HepG2 (cell line): ENCODE measurements at regions not wholly inside any gene's neighbourhood (a gene's known extent, or its start where the extent isn't known, plus 50 kb on each side); places are given as distances from the start of the nearest gene placed in this dataset.
"Not testable (repeated sequence)": the region's sequence is repeated elsewhere in the genome, so short reads cannot be mapped to it uniquely, and the experiment has no call there.

Experiments used
- ATAC-seq: fragments of 200-7000 bp; cut with Tn5 transposase; 3 replicates; pipeline ENCODE4 v1.9.1; 2020; ENCODE audit warnings: mild to moderate bottlenecking, moderate library complexity
- BruUV-seq: library from RNA; stranded (reverse); fragments of 400-500 nt; replicated peaks from 2 replicates; lab custom pipeline; 2021; lab: Mats Ljungman, UMichigan
- CTCF ChIA-PET: fragments of 300-600 bp; formaldehyde crosslinking; extraction: SDS; loops from one replicate; lab custom pipeline; 2021; ENCODE audit warnings: low total read pairs, inconsistent platforms, low intra/inter-chr PET ratio; lab: Yijun Ruan, JAX
- POLR2A ChIA-PET: fragments of 350-600 bp; sonication (Branson Sonifier 250); formaldehyde crosslinking; loops from one replicate; lab custom pipeline; 2020; ENCODE audit warnings: antibody characterized with exemption, inconsistent platforms; lab: Yijun Ruan, JAX
- DNase-seq: peaks from one replicate; pipeline ENCODE4 v3.0.0-alpha.2; 2015; ENCODE audit warnings: low spot score
- FAIRE-seq: peaks from 3 replicates; lab custom pipeline; 2011; peaks lifted over from hg19 to GRCh38; lab: Jason Lieb, UNC
- H2AFZ ChIP-seq: one replicate; pipeline ENCODE4 v1.6.1; 2011; ENCODE audit warnings: low read length, inconsistent platforms
- H3K27ac ChIP-seq: fragments of 300-600 bp; 3 replicates; pipeline ENCODE4 v1.8.0; 2011; ENCODE audit warnings: mixed run types, mild to moderate bottlenecking, mixed read lengths, low read length, inconsistent platforms; ENCODE audit not compliant: insufficient read depth; ENCODE audit errors: extremely low read length
- H3K27me3 ChIP-seq, 2 experiments: fragments of 200-600 bp in 1 of 2; 2 replicates in 1 of 2; 3 replicates in 1 of 2; pipeline versions ENCODE4 v1.6.0 to v1.8.0; 2011; ENCODE audit warnings: low read length in 2 of 2, mild to moderate bottlenecking in 2 of 2, moderate library complexity in 2 of 2, inconsistent platforms in 1 of 2; ENCODE audit not compliant: insufficient read depth in 2 of 2, control insufficient read depth in 1 of 2
- H3K36me3 ChIP-seq, 2 experiments: fragments of 200-600 bp in 1 of 2; replicated peaks in 1 of 2; 2 replicates in 1 of 2; 3 replicates in 1 of 2; pipeline versions ENCODE4 v1.5.1 to v1.8.0; 2011; ENCODE audit warnings: low read length in 2 of 2, inconsistent platforms in 1 of 2; ENCODE audit not compliant: insufficient read depth in 2 of 2, control insufficient read depth in 1 of 2
- H3K4me1 ChIP-seq: 2 replicates; pipeline ENCODE4 v1.5.1; 2012; ENCODE audit warnings: low read length, inconsistent platforms; ENCODE audit not compliant: insufficient read depth
- H3K4me2 ChIP-seq: 2 replicates; pipeline ENCODE4 v1.6.0; 2011; ENCODE audit warnings: low read depth, low read length, inconsistent platforms
- H3K4me3 ChIP-seq, 3 experiments: fragments of 200-600 bp in 1 of 3; sonication (generic), shearing (Covaris generic) in 1 of 3; replicated peaks in 1 of 3; 2 replicates each; pipeline ENCODE4 v1.5.1; 2011 to 2016; ENCODE audit warnings: low read length in 3 of 3, inconsistent platforms in 2 of 3, low read depth in 2 of 3, mild to moderate bottlenecking in 2 of 3, control low read depth in 1 of 3, mixed read lengths in 1 of 3; ENCODE audit not compliant: insufficient read depth in 1 of 3
- H3K79me2 ChIP-seq: one replicate; pipeline ENCODE4 v1.6.1; 2011; ENCODE audit warnings: low read length, inconsistent platforms; ENCODE audit not compliant: insufficient read depth
- H3K9ac ChIP-seq: 2 replicates; pipeline ENCODE4 v1.6.0; 2011; ENCODE audit warnings: mild to moderate bottlenecking, low read depth, low read length, inconsistent platforms; ENCODE audit not compliant: insufficient read depth
- H3K9me3 ChIP-seq: 2 replicates; pipeline ENCODE4 v1.5.1; 2012; ENCODE audit warnings: mild to moderate bottlenecking, low read length
- H4K20me1 ChIP-seq: 2 replicates; pipeline ENCODE4 v1.6.0; 2011; ENCODE audit warnings: inconsistent platforms, mild to moderate bottlenecking, low read length, moderate library complexity; ENCODE audit not compliant: insufficient read depth
- CBX2 ChIP-seq, 2 experiments: fragments of 200-600 bp in 1 of 2; sonication (generic); formaldehyde crosslinking in 1 of 2; IDR thresholded peaks; 2 replicates each; pipeline versions ENCODE4 v1.7.0 to v1.8.1; 2018 to 2022; ENCODE audit warnings: low read depth in 2 of 2, low read length in 1 of 2, mild to moderate bottlenecking in 1 of 2, missing genetic modification reagents in 1 of 2
- FOXC1 ChIP-seq: sonication (generic); formaldehyde crosslinking; IDR thresholded peaks from 2 replicates; pipeline ENCODE4 v1.8.0; 2022; ENCODE audit warnings: mild to moderate bottlenecking, missing genetic modification reagents, borderline replicate concordance
- GATAD2A ChIP-seq: IDR thresholded peaks from 2 replicates; pipeline ENCODE4 v1.6.1; 2016
- MTF2 ChIP-seq: sonication (generic); formaldehyde crosslinking; IDR thresholded peaks from 2 replicates; pipeline ENCODE4 v1.5.0; 2020; ENCODE audit warnings: missing genetic modification reagents, borderline replicate concordance
- MXI1 ChIP-seq: IDR thresholded peaks from 3 replicates; pipeline ENCODE4 v1.6.1; 2012; ENCODE audit warnings: low read depth, low read length, inconsistent platforms, borderline replicate concordance
- TEAD3 ChIP-seq: optimal IDR thresholded peaks from 2 replicates; pipeline ENCODE3; 2016; ENCODE audit warnings: borderline replicate concordance
- ZFP36L1 ChIP-seq: sonication (generic); formaldehyde crosslinking; IDR thresholded peaks from 2 replicates; pipeline ENCODE4 v1.8.0; 2022; ENCODE audit warnings: mild to moderate bottlenecking, missing genetic modification reagents, moderate library complexity
- ZMYM4 ChIP-seq: sonication (generic); formaldehyde crosslinking; IDR thresholded peaks from 2 replicates; pipeline ENCODE4 v1.8.1; 2023; ENCODE audit warnings: mild to moderate bottlenecking, missing genetic modification reagents
- ZNF138 ChIP-seq: sonication (generic); formaldehyde crosslinking; IDR thresholded peaks from 2 replicates; pipeline ENCODE4 v1.5.0; 2020; ENCODE audit warnings: mild to moderate bottlenecking, low read depth, missing genetic modification reagents
- ZNF3 ChIP-seq: IDR thresholded peaks from 2 replicates; pipeline ENCODE4 v1.7.0; 2017; ENCODE audit warnings: inconsistent platforms
- ZNF382 ChIP-seq: sonication (generic); formaldehyde crosslinking; IDR thresholded peaks from 2 replicates; pipeline ENCODE4 v1.5.0; 2020; ENCODE audit warnings: missing genetic modification reagents, mild to moderate bottlenecking, borderline replicate concordance
- ZNF670 ChIP-seq: sonication (generic); formaldehyde crosslinking; IDR thresholded peaks from 2 replicates; pipeline ENCODE4 v1.8.0; 2022; ENCODE audit warnings: mild to moderate bottlenecking, missing genetic modification reagents, borderline replicate concordance
- ZNF768 ChIP-seq: sonication (generic); formaldehyde crosslinking; IDR thresholded peaks from 2 replicates; pipeline ENCODE4 v1.4.0; 2020; ENCODE audit warnings: missing genetic modification reagents
- ZNF781 ChIP-seq: sonication (generic); formaldehyde crosslinking; IDR thresholded peaks from 2 replicates; pipeline ENCODE4 v1.5.1; 2020; ENCODE audit warnings: borderline replicate concordance, mild to moderate bottlenecking, missing genetic modification reagents; ENCODE audit errors: not compliant biosample characterization
- ZNF883 ChIP-seq: sonication (generic); formaldehyde crosslinking; IDR thresholded peaks from 2 replicates; pipeline ENCODE4 v1.5.1; 2020; ENCODE audit warnings: mild to moderate bottlenecking, missing genetic modification reagents; ENCODE audit errors: not compliant biosample characterization
- WGBS: methylation state at CpG from one replicate; pipeline ENCODE4 v1.1.6; 2017; ENCODE audit warnings: low lambda C conversion rate; 5-methylcytosine and 5-hydroxymethylcytosine counted together
- in situ Hi-C: cut with HindIII; loops from 2 replicates; pipeline ENCODE4 v1.10.0; 2017; ENCODE audit warnings: low pct_unique_long_range_greater_than_20kb; ENCODE audit not compliant: extremely low pct_ligation_motif_present
- intact Hi-C: fragments of 100-400 bp; cut with micrococcal nuclease; formaldehyde crosslinking; loops from one replicate; pipeline ENCODE4 v1.10.0; 2022; ENCODE audit not compliant: unreplicated experiment

DNA sequence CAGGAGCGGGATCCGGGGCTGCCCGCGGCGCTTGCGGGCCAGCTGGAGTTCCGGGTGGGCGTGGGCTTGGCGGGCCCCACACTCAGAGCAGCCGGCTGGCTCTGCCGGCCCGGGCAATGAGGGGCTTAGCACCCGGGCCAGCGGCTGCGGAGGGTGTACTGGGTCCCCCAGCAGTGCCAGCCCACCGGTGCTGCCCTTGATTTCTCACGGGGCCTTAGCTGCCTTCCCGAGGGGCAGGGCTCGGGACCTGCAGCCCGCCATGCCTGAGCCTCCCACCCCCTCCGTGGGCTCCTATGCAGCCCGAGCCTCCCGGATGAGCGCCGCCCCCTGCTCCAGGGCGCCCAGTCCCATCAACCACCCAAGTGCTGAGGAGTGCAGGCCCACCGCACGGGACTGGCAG lies 121.6 kb downstream of the FAM174A start:
- no CpG with 5 or more reads among the region's 28 CpGs for WGBS

GRCh38 chr5:100659080-100659795 lies 124.1 kb downstream of the FAM174A start:
- in situ Hi-C loops = no loop called here
- 51% methylated on average over 4 of the region's 4 CpGs for WGBS
- no peak for DNase-seq
- TF ChIP-seq ZNF768 (CRISPR knock-in tag) (no peak), ZNF670 (CRISPR knock-in tag) (no peak), CBX2 (IDR thresholded peaks at IDR 0.05; ENCODE audit: low read depth, low read length) (no peak), CBX2 (CRISPR knock-in tag; IDR thresholded peaks at IDR 0.05; ENCODE audit: low read depth) (no peak), ZFP36L1 (CRISPR knock-in tag) (no peak), MTF2 (CRISPR knock-in tag) (no peak), FOXC1 (CRISPR knock-in tag) (no peak), ZNF781 (CRISPR knock-in tag) (no peak), ZNF382 (no peak), MXI1 (no peak), ZNF883 (CRISPR knock-in tag) (no peak), GATAD2A (CRISPR knock-in tag) (no peak), ZNF138 (CRISPR knock-in tag) (no peak), ZMYM4 (CRISPR knock-in tag) (no peak), ZNF3 (CRISPR knock-in tag) (no peak), TEAD3 (CRISPR knock-in tag) (no peak)
- TF ChIP-seq, all 625 proteins: peak for 0
- no peak overlapping the region for H3K27ac ChIP-seq
- H4K20me1 ChIP-seq = no peaks in the 10 kb centered on the region
- POLR2A ChIA-PET = no interaction called here
- no peak overlapping the region for H3K4me2 ChIP-seq
- intact Hi-C loops = no loop called here
- H3K4me3 ChIP-seq = no peak overlapping the region
- H3K79me2 ChIP-seq = no peaks in the 10 kb centered on the region
- H2AFZ ChIP-seq = no peak overlapping the region
- H3K36me3 ChIP-seq = no peaks in the 10 kb centered on the region
- ATAC-seq = no peak
- H3K4me1 ChIP-seq = no peaks in the 10 kb centered on the region
- H3K9me3 ChIP-seq = no peaks in the 10 kb centered on the region
- FAIRE-seq = no peak
- CTCF ChIA-PET = no interaction called here
- H3K27me3 ChIP-seq = no peaks in the 10 kb centered on the region
- H3K9ac ChIP-seq = no peak overlapping the region
- no TSS peak for BruUV-seq

More for the DNA sequence above, 121.6 kb downstream of the FAM174A start:
- H3K9ac ChIP-seq, H3K4me3 ChIP-seq, H3K36me3 ChIP-seq, H3K9me3 ChIP-seq, H4K20me1 ChIP-seq, H2AFZ ChIP-seq, H3K4me1 ChIP-seq, ATAC-seq, H3K79me2 ChIP-seq, BruUV-seq, CTCF ChIA-PET, POLR2A ChIA-PET, DNase-seq, in situ Hi-C loops, H3K27ac ChIP-seq, FAIRE-seq, H3K4me2 ChIP-seq, H3K27me3 ChIP-seq, intact Hi-C loops: not testable (repeated sequence)
